ENCODE measurements at regions not wholly inside any gene's neighbourhood (a gene's known extent, or its start where the extent isn't known, plus 50 kb on each side); places are given as distances from the start of the nearest gene placed in this dataset.

- no peak for DNase-seq
Measured at GRCh38 chr9:129397335-129397734, 219.3 kb upstream of the IER5L start.

GRCh38 chr9:129396365-129396708 is 218.3 kb upstream of the IER5L start:
- no peak for DNase-seq

- no peak for DNase-seq
Measured at GRCh38 chr9:129395633-129396364, 217.7 kb upstream of the IER5L start.

GRCh38 chr9:129394886-129395279 is 216.8 kb upstream of the IER5L start:
- no peak for DNase-seq

- DNase-seq: no peak
Measured at GRCh38 chr9:129394061-129394885, 216.2 kb upstream of the IER5L start.

GRCh38 chr9:129393064-129393463 is 215.0 kb upstream of the IER5L start:
- no peak for DNase-seq

- no peak for DNase-seq
Measured at GRCh38 chr9:129392093-129392541, 214.1 kb upstream of the IER5L start.

GRCh38 chr9:129391221-129391661 is 213.2 kb upstream of the IER5L start:
- DNase-seq: no peak

- no peak for DNase-seq
Measured at GRCh38 chr9:129390541-129390940, 212.5 kb upstream of the IER5L start.

- no peak for DNase-seq
Measured at GRCh38 chr9:129387822-129388221, 209.8 kb upstream of the IER5L start.

- no peak for DNase-seq
Measured at GRCh38 chr9:129386812-129387177, 208.7 kb upstream of the IER5L start.

GRCh38 chr9:129385211-129385934 is 207.3 kb upstream of the IER5L start:
- no peak for DNase-seq

GRCh38 chr9:129384491-129385210 is 206.6 kb upstream of the IER5L start:
- no peak for DNase-seq

- DNase-seq: peak; percentile 76
Measured at GRCh38 chr9:129383561-129384490, 205.8 kb upstream of the IER5L start.

GRCh38 chr9:129383019-129383560 is 205.0 kb upstream of the IER5L start:
- no peak for DNase-seq

GRCh38 chr9:129382281-129383018 is 204.4 kb upstream of the IER5L start:
- no peak for DNase-seq

GRCh38 chr9:129381481-129381957 is 203.5 kb upstream of the IER5L start:
- DNase-seq: no peak

GRCh38 chr9:129380961-129381401 is 202.9 kb upstream of the IER5L start:
- DNase-seq: no peak

GRCh38 chr9:129379886-129380285 is 201.8 kb upstream of the IER5L start:
- no peak for DNase-seq

GRCh38 chr9:129379181-129379836 is 201.2 kb upstream of the IER5L start:
- no peak for DNase-seq
